ENCODE measurements at regions not wholly inside any gene's neighbourhood (a gene's known extent, or its start where the extent isn't known, plus 50 kb on each side); places are given as distances from the start of the nearest gene placed in this dataset.

DNA sequence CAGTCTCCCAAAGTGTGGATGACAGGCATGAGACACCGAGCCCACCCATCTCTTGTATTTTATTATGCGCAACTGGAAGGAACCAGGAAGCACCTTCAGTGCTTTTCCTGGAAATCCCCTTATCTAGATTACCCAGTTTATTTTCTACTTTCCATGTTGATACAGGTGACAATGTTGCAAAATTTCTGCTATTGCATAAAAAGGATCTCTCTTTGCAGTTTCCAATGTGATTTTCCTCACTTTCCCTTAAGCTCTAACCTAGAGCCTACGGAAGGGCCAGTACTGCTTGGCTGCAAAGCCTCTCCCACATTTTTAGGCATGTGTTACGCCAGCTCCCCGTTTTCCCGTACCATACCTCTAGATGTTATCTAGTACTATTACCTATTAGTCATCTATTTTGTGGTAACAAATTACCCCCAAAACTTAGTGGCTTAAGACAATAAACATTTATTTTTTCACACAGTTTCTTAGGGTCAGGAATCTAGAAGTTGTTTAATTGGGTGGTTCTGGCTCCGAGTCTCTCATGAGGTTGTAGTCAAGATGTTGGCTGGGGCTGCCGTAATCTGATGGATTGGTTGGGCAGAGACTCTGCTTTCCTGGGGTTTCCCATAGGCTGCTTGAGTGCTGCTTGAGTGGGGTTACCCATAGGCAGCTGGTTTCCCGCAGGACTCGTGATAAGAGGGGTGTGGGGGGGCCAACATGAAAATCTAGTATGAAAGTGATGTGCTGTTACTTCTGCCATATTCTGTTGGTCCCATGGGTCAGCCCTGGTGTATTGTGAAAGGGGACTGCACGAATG, 131.5 kb upstream of the HNRNPU start:
- TF ChIP-seq, protein P1, sequence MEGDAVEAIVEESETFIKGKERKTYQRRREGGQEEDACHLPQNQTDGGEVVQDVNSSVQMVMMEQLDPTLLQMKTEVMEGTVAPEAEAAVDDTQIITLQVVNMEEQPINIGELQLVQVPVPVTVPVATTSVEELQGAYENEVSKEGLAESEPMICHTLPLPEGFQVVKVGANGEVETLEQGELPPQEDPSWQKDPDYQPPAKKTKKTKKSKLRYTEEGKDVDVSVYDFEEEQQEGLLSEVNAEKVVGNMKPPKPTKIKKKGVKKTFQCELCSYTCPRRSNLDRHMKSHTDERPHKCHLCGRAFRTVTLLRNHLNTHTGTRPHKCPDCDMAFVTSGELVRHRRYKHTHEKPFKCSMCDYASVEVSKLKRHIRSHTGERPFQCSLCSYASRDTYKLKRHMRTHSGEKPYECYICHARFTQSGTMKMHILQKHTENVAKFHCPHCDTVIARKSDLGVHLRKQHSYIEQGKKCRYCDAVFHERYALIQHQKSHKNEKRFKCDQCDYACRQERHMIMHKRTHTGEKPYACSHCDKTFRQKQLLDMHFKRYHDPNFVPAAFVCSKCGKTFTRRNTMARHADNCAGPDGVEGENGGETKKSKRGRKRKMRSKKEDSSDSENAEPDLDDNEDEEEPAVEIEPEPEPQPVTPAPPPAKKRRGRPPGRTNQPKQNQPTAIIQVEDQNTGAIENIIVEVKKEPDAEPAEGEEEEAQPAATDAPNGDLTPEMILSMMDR (conservative IDR thresholded peaks at IDR 0.05; ENCODE audit: low read depth, low read length), result no peak
- TF ChIP-seq EZH2 (IDR thresholded peaks at IDR 0.05; ENCODE audit: borderline replicate concordance, low read depth, low read length, poor library complexity, severe bottlenecking), result no peak
